CD4-positive, alpha-beta T cell treated with Interleukin-6 for 4 hours (primary cell): ENCODE measurements at regions not wholly inside any gene's neighbourhood (a gene's known extent, or its start where the extent isn't known, plus 50 kb on each side); places are given as distances from the start of the nearest gene placed in this dataset.
"Not testable (repeated sequence)": the region's sequence is repeated elsewhere in the genome, so short reads cannot be mapped to it uniquely, and the experiment has no call there.

Experiments used
- DNase-seq: peaks from one replicate; pipeline ENCODE4 v3.0.0-alpha.2; 2020; ENCODE audit warnings: mixed read lengths

GRCh38 chr7:142461437-142461836 is 203.6 kb upstream of the PRSS58 start:
- DNase-seq, result no peak

- DNase-seq, result no peak
Observed at GRCh38 chr7:142460402-142461117, 202.7 kb upstream of the PRSS58 start.

DNA sequence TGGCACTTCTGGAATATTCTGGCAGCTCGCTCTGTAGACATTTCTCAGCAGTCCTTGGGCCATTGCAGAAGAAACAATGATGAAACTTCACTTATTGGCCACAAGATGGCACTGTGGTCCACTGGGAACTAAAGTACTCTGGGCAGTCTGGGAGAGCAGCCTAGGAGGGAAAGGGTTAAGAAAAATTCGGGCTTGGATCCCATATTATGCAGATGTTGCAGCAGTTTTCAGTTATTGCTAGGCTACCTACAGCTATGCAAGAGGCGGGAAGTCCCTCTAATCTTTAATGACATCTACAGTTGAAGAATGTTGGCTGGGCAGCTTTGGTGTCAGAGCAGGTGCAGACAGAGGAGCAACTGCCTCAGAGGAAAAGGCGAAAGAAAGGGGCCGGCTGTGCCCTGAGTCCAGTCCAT is 201.7 kb upstream of the PRSS58 start:
- DNase-seq, result peak; percentile 47

GRCh38 chr7:142457146-142457703 is 199.4 kb upstream of the PRSS58 start:
- no peak for DNase-seq

DNA sequence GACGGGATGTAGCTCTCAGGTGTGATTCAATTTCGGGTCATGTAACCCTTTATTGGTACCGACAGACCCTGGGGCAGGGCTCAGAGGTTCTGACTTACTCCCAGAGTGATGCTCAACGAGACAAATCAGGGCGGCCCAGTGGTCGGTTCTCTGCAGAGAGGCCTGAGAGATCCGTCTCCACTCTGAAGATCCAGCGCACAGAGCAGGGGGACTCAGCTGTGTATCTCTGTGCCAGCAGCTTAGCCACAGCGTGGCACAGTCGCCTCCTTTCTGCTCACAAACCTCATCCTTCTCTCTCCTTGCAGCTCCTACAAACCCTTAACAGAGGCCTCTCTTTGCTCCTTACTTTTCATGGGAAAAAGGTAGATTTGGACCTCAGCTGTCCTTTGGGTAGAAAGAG is 197.5 kb upstream of the PRSS58 start:
- DNase-seq, result peak; percentile 30

GRCh38 chr7:142454862-142455261 is 197.0 kb upstream of the PRSS58 start:
- DNase-seq, result peak; percentile 34

- DNase-seq, result no peak
Observed at GRCh38 chr7:142452791-142453190, 194.9 kb upstream of the PRSS58 start.

- no peak for DNase-seq
Observed at GRCh38 chr7:142451817-142452216, 194.0 kb upstream of the PRSS58 start.

GRCh38 chr7:142451296-142451695 is 193.4 kb upstream of the PRSS58 start:
- DNase-seq, result no peak

- no peak for DNase-seq
Observed at GRCh38 chr7:142450695-142451094, 192.8 kb upstream of the PRSS58 start.

DNA sequence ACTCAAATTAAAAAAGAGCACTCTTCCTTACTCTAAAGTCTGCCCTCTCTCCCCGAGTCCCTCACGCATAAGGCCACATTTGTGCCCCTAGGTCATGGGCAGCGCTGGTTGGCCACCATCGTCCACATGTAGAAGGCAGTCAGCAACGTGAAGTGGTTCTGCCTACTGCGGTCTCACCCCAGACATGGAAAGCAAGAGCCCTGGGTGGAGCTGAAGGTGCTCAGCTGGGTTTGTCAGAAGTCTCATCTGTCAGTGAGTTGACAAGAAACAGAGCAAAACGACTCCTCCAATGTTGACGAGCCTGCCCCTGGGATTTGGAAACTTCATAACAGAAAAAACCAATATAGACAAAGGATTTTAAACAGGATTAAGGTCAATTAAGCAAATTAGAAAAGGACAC is 192.3 kb upstream of the PRSS58 start:
- no peak for DNase-seq

- not testable (repeated sequence) for DNase-seq
Observed at GRCh38 chr7:142448857-142449256, 191.0 kb upstream of the PRSS58 start.

DNA sequence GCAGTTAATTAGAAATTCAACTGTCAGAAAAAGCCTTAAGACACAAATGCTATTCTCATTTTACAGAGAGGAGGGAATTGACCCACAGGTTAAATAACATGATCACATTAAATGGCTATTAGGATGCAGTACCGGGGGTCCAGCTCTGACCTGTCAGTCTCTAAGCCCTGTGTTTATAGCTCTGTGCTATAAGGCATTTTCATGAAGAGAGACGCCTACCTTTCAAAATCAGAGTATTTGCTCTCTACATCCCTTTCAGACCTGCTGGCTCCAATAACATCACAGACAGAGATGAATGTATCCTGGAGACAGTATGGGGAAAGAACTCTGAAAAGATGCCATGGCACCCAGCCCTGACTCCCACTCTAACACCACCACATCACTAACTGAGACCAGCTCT is 189.9 kb upstream of the PRSS58 start:
- DNase-seq, result no peak

- peak; percentile 57 for DNase-seq
Observed at GRCh38 chr7:142445019-142445686, 187.3 kb upstream of the PRSS58 start.

GRCh38 chr7:142443216-142444010 is 185.6 kb upstream of the PRSS58 start:
- DNase-seq, result no peak

- DNase-seq, result no peak
Observed at GRCh38 chr7:142442396-142442795, 184.5 kb upstream of the PRSS58 start.

DNA sequence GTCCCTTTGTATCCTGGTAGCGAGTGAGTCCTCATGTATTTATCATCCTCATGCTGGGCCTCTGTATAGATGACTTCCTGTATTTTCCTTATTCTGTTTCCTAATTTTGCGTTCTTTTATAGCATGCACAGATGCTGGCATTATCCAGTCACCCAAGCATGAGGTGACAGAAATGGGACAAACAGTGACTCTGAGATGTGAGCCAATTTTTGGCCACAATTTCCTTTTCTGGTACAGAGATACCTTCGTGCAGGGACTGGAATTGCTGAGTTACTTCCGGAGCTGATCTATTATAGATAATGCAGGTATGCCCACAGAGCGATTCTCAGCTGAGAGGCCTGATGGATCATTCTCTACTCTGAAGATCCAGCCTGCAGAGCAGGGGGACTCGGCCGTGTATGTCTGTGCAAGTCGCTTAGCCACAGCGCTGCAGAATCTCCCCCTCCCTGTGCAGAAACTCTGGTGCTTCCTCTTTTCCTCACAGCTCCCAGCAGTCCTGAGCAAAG is 183.1 kb upstream of the PRSS58 start:
- peak; percentile 31 for DNase-seq

- DNase-seq, result no peak
Observed at GRCh38 chr7:142440219-142440905, 182.5 kb upstream of the PRSS58 start.

- no peak for DNase-seq
Observed at GRCh38 chr7:142439739-142440138, 181.9 kb upstream of the PRSS58 start.

DNA sequence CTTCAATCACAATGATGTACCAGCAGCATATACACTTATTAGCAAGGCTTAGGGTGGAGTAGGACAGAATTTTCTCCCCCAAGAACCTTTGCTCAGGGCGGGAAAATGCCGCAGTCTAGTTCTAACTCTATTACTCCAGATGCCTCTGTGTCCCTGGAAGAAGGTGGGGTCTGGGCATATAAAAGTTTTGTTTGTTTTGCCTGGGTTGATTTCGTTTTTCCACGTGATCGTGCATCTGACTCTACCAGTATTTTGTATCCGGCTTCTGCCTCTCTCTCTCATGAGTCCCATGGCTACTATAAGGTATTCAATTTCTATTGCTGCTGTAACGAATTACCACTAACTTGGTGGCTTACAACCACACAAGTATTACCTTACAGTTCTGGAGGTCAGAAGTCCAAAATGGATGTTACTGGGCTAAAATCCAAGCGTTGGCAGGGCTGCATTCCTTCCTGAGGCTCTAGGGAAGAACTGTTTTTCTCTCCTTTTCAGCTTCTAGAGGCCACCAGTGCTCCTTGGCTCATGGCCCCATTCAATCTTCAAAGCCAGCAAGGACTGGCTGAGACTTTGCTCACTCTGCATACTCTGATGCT is 181.2 kb upstream of the PRSS58 start:
- no peak for DNase-seq

DNA sequence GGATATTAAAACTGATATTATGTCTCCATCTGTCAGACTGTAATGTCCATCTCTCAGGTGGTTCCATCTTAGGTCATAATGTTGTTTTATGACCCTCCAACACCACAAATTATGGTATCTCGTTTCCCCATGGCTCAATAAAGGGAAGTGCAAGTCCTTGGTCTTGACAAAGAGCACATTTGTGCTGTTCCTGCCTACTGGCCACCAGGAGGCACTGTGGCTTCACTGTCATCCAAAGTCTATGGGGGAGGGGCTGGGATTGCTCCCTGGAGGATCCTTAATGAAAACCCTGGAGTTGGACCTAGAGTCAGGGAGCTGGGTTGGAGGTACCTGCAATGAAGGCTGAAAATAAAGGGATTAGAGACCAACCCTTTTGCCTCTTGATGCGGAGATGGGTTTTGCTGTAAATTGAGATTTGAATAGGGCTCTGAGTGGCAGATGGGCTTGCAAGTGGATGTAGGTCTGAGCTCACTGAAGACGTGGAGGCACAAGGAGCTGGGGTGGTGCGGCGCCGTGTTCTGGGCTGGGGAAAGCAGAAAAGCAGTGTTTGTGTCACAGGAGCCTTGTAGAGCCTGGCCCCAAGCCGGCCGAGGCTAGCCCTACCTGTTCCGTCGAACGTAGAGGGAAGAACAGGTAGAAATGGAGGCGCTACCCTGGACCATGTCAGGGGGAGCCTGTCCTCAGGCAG is 180.5 kb upstream of the PRSS58 start:
- DNase-seq, result peak; percentile 38

- no peak for DNase-seq
Observed at GRCh38 chr7:142437741-142438140, 179.9 kb upstream of the PRSS58 start.
